ENCODE measurements at regions not wholly inside any gene's neighbourhood (a gene's known extent, or its start where the extent isn't known, plus 50 kb on each side); places are given as distances from the start of the nearest gene placed in this dataset.

GRCh38 chr11:110026858-110027626, 66.2 kb upstream of the ZC3H12C start:
- TF ChIP-seq CREB5 (CRISPR knock-in tag; IDR thresholded peaks at IDR 0.05; ENCODE audit: low read depth) (no peak), PATZ1 (CRISPR knock-in tag; IDR thresholded peaks at IDR 0.05; ENCODE audit: borderline replicate concordance) (no peak), POU6F1 (CRISPR knock-in tag; IDR thresholded peaks at IDR 0.05; ENCODE audit: borderline replicate concordance, low read depth) (no peak), CSDC2 (CRISPR knock-in tag; IDR thresholded peaks at IDR 0.05) (no peak), ESRRG (CRISPR knock-in tag; IDR thresholded peaks at IDR 0.05) (no peak), RARB (CRISPR knock-in tag; IDR thresholded peaks at IDR 0.05) (no peak), BACH2 (CRISPR knock-in tag; IDR thresholded peaks at IDR 0.05; ENCODE audit: borderline replicate concordance) (no peak), SNAI2 (CRISPR knock-in tag; IDR thresholded peaks at IDR 0.05) (no peak)
- no peak for ATAC-seq

GRCh38 chr11:110027627-110028371, 65.4 kb upstream of the ZC3H12C start:
- ATAC-seq = no peak
- TF ChIP-seq ZNF70 (CRISPR knock-in tag; IDR thresholded peaks at IDR 0.05) = no peak
- TF ChIP-seq CSDC2 (CRISPR knock-in tag; IDR thresholded peaks at IDR 0.05) = no peak
- TF ChIP-seq SNAI2 (CRISPR knock-in tag; IDR thresholded peaks at IDR 0.05) = no peak
- no peak for TF ChIP-seq OSR1 (CRISPR knock-in tag; IDR thresholded peaks at IDR 0.05)
- TF ChIP-seq CSRNP3 (CRISPR knock-in tag; IDR thresholded peaks at IDR 0.05) = no peak
- TF ChIP-seq ESRRG (CRISPR knock-in tag; IDR thresholded peaks at IDR 0.05) = no peak
- TF ChIP-seq TSHZ2 (CRISPR knock-in tag; IDR thresholded peaks at IDR 0.05) = no peak
- no peak for TF ChIP-seq POU6F1 (CRISPR knock-in tag; IDR thresholded peaks at IDR 0.05; ENCODE audit: borderline replicate concordance, low read depth)
- no peak for TF ChIP-seq TCF4 (CRISPR knock-in tag; IDR thresholded peaks at IDR 0.05; ENCODE audit: borderline replicate concordance)
- TF ChIP-seq GLIS3 (CRISPR knock-in tag; IDR thresholded peaks at IDR 0.05) = no peak
- no peak for TF ChIP-seq ZNF565 (CRISPR knock-in tag; conservative IDR thresholded peaks at IDR 0.05; ENCODE audit: low read depth)
- TF ChIP-seq ISL1 (CRISPR knock-in tag; IDR thresholded peaks at IDR 0.05) = no peak
- TF ChIP-seq ZFP3 (CRISPR knock-in tag; IDR thresholded peaks at IDR 0.05) = no peak
- TF ChIP-seq ZFP30 (CRISPR knock-in tag; IDR thresholded peaks at IDR 0.05) = no peak
- no peak for TF ChIP-seq ARNTL (CRISPR knock-in tag; IDR thresholded peaks at IDR 0.05; ENCODE audit: borderline replicate concordance, low read depth)
- no peak for TF ChIP-seq PATZ1 (CRISPR knock-in tag; IDR thresholded peaks at IDR 0.05; ENCODE audit: borderline replicate concordance)

Data from SK-N-SH treated with all-trans-retinoic acid at 6 μM for 48 hours (cell line).